Natural killer cell treated with Interleukin-12 subunit alpha and Interleukin-12 subunit beta and Interleukin-15 and Interleukin-18, amount 100 ng/mL, for 72 hours (primary cell): ENCODE measurements at regions not wholly inside any gene's neighbourhood (a gene's known extent, or its start where the extent isn't known, plus 50 kb on each side); places are given as distances from the start of the nearest gene placed in this dataset.
A peak's percentile ranks its signal among the peaks of the same experiment; 100 is the strongest.
"Not testable (repeated sequence)": the region's sequence is repeated elsewhere in the genome, so short reads cannot be mapped to it uniquely, and the experiment has no call there.

ENCODE experiments used
- ATAC-seq, 2 donors: fragments of 150-1000 bp; cut with Tn5 transposase in 1 of 2; sonication (Bioruptor Pico), chemical (Tn5 transposase) in 1 of 2; 2 replicates each; pipeline ENCODE4 v1.10.0; 2021
- DNase-seq: peaks from one replicate; pipeline ENCODE4 v3.0.0; 2022; ENCODE audit warnings: low spot score
- H3K27ac Mint-ChIP-seq, 2 donors: 1 replicate in 1 of 2; 2 replicates in 1 of 2; pipeline ENCODE4 v1.8.0; 2022; ENCODE audit warnings: mixed read lengths in 2 of 2, mild to moderate bottlenecking in 1 of 2, moderate library complexity in 1 of 2
- H3K27me3 Mint-ChIP-seq, 2 donors: 1 replicate in 1 of 2; 2 replicates in 1 of 2; pipeline ENCODE4 v1.8.0; 2022; ENCODE audit warnings: mixed read lengths in 2 of 2
- H3K36me3 Mint-ChIP-seq: one replicate; pipeline ENCODE4 v1.8.0; 2022; ENCODE audit warnings: mixed read lengths
- H3K4me1 Mint-ChIP-seq, 2 donors: 1 replicate in 1 of 2; 2 replicates in 1 of 2; pipeline ENCODE4 v1.8.0; 2022; ENCODE audit warnings: low read depth in 2 of 2, mixed read lengths in 2 of 2, mild to moderate bottlenecking in 1 of 2
- H3K4me3 Mint-ChIP-seq: one replicate; pipeline ENCODE4 v1.8.0; 2022; ENCODE audit warnings: mixed read lengths
- H3K9me3 Mint-ChIP-seq: 2 replicates; pipeline ENCODE4 v1.8.0; 2022; ENCODE audit warnings: mixed read lengths

- H3K4me3 Mint-ChIP-seq = no peak overlapping the region
- H3K9me3 Mint-ChIP-seq = peaks cover 2% of the 10 kb centered on the region
- DNase-seq (no peak), ATAC-seq (no peak)
- no peaks in the 10 kb centered on the region for H3K4me1 Mint-ChIP-seq
- no peak overlapping the region for H3K27ac Mint-ChIP-seq
- H3K36me3 Mint-ChIP-seq = no peaks in the 10 kb centered on the region
- peaks cover 2 to 14% of the 10 kb centered on the region in 2 donors for H3K27me3 Mint-ChIP-seq
Measured at GRCh38 chr18:11500153-11501122, 109.0 kb upstream of the SLC35G4 start.

DNA sequence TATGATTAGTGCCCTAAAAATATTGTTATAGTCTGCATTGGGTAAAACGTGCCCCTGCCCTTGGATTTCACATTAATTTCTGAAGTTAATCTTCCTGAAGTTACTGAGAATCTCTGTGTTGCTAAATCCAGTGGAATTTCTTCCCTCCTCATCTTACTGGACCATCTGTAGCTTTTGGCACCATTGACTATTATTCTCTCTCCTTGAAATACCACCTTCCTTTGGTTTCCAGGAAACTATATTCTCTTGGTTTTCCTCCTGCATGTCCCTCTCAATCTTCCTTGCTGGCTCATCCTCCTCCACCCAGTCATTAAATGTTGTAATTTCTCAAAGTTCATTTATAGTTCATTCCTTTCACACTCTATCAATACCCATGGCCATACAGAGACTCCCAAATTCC, 110.6 kb upstream of the SLC35G4 start:
- H3K9me3 Mint-ChIP-seq = peaks cover 2% of the 10 kb centered on the region
- no peaks in the 10 kb centered on the region for H3K36me3 Mint-ChIP-seq
- no peak overlapping the region for H3K4me3 Mint-ChIP-seq
- H3K4me1 Mint-ChIP-seq = no peaks in the 10 kb centered on the region
- ATAC-seq (no peak), DNase-seq (no peak)
- peaks cover 0 to 8% of the 10 kb centered on the region in 2 donors for H3K27me3 Mint-ChIP-seq
- no peak overlapping the region for H3K27ac Mint-ChIP-seq

GRCh38 chr18:11497585-11497984, 111.8 kb upstream of the SLC35G4 start:
- ATAC-seq (no peak), DNase-seq (no peak)
- H3K27ac Mint-ChIP-seq = no peak overlapping the region
- H3K4me3 Mint-ChIP-seq = no peak overlapping the region
- H3K36me3 Mint-ChIP-seq = no peaks in the 10 kb centered on the region
- H3K4me1 Mint-ChIP-seq = no peaks in the 10 kb centered on the region
- peaks cover 2% of the 10 kb centered on the region for H3K9me3 Mint-ChIP-seq
- peaks cover 0 to 8% of the 10 kb centered on the region in 2 donors for H3K27me3 Mint-ChIP-seq

DNA sequence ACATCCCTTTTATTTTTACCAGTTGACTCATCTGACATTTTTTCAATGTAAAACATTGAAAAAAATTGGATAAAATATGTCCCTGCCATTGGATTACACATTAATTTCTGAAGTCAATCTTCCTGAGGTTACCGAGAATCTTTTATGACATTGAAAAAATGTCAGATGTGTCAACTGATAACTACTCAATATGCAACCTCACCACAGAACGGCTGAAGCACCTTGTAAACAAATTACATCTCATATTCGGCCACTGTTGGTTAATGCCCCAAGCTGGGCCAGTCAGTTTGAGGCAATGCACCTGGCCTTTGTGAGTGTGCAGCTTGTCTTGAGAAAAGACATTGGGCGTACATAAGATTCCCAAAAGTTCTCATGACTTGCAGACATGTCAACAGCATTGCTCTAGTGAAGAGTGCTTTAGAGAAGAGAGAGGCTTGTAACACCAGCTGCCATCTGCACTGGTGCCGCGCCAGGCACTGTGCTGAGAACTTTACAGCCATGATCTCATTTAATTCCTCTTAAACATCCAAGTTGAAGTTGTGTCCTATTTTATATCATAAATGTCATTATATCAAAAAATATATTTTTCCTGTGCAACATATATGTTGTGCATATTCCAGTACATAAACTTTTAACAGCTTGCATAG, 112.7 kb upstream of the SLC35G4 start:
- no peak overlapping the region for H3K27ac Mint-ChIP-seq
- H3K27me3 Mint-ChIP-seq = peaks cover 0 to 8% of the 10 kb centered on the region in 2 donors
- DNase-seq (no peak), ATAC-seq (no peak)
- no peaks in the 10 kb centered on the region for H3K36me3 Mint-ChIP-seq
- H3K4me3 Mint-ChIP-seq = no peak overlapping the region
- H3K4me1 Mint-ChIP-seq = no peaks in the 10 kb centered on the region
- H3K9me3 Mint-ChIP-seq = peaks cover 2% of the 10 kb centered on the region

DNA sequence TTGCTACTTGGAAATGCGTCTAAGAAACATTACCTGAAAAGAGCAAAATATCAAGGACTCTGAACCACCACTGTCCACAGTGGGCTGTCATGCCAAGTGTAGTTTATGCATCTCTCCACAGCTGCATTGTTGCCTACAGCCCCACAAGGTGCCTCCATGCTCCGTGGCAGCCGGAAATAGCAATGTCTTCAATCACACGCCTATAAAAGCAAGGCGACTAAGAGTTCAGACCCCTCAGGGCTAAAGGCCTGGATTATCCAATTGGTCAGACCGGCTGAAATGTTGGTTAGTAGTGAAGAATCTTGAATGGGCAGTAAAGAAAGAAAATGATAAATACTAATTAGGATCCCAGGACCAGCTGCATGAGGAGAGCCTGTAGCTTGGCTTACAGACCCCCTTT, 114.0 kb upstream of the SLC35G4 start:
- ATAC-seq = no peak
- no peaks in the 10 kb centered on the region for H3K36me3 Mint-ChIP-seq
- H3K4me1 Mint-ChIP-seq = no peaks in the 10 kb centered on the region
- peaks cover 2% of the 10 kb centered on the region for H3K9me3 Mint-ChIP-seq
- H3K4me3 Mint-ChIP-seq = no peak overlapping the region
- no peak for DNase-seq
- no peak overlapping the region for H3K27ac Mint-ChIP-seq
- peaks cover 0 to 8% of the 10 kb centered on the region in 2 donors for H3K27me3 Mint-ChIP-seq

DNA sequence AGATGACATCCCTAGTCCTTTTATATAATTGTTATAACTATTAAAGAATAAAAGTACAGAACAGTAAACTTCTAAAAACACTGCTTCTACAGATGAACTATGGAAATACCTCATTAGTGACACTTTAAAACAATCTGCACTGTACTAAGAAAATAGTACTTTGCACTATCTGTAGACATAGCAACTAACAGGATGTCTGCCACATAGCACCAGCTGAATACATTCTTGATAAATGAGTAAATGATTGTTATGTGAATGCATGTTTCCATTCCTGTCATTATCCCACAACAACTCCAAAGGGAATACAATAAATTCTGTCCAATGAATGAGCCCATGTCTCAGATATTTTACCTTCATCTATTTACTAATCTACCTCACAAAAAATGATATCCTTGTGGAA, 115.3 kb upstream of the SLC35G4 start:
- Mint-ChIP-seq H3K9me3 (peaks cover 2% of the 10 kb centered on the region), H3K27me3 (peaks cover 0 to 4% of the 10 kb centered on the region in 2 donors), H3K4me3 (no peak overlapping the region), H3K27ac (no peak overlapping the region), H3K36me3 (no peaks in the 10 kb centered on the region), H3K4me1 (no peaks in the 10 kb centered on the region)
- DNase-seq (no peak), ATAC-seq (no peak)

DNA sequence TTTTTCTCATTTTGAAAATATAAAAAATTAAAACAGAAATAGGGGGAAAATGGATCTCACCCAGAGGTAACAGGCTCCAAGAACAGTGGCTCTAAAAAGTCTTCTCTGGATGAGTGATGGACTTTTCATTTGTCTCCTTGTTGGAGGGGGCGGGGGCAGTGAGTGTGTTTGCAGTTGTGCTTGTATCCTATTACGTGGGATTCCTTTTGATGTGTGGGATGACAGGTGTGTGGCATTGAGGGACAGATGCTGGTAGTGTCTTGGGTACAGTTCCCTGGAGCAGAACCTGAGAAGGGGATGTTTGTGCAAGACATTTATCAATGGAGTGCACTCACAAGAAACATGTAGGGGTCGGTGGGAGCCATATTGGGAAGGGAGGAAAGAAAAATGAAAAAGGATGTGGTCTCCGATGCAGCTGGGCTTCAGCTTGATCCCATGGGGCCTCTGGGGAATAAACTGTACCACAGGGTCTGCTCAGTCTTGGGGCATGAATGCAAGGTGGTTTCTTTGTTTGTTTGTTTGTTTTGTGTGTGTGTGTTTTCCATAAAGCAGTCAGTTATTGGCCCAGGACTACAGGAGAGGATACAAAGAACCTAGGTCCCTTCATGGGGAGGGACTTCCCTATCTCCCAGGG, 120.0 kb upstream of the SLC35G4 start:
- H3K9me3 Mint-ChIP-seq = no peaks in the 10 kb centered on the region
- no peak overlapping the region for H3K27ac Mint-ChIP-seq
- DNase-seq = no peak
- no peaks in the 10 kb centered on the region for H3K4me1 Mint-ChIP-seq
- no peak overlapping the region for H3K4me3 Mint-ChIP-seq
- no peaks in the 10 kb centered on the region for H3K36me3 Mint-ChIP-seq
- H3K27me3 Mint-ChIP-seq = no peaks in the 10 kb centered on the region
- ATAC-seq = no peak

- H3K9me3 Mint-ChIP-seq = peaks cover 5% of the 10 kb centered on the region
- H3K4me3 Mint-ChIP-seq = no peak overlapping the region
- ATAC-seq (no peak), DNase-seq (no peak)
- H3K36me3 Mint-ChIP-seq = no peaks in the 10 kb centered on the region
- no peaks in the 10 kb centered on the region for H3K27me3 Mint-ChIP-seq
- no peak overlapping the region for H3K27ac Mint-ChIP-seq
- no peaks in the 10 kb centered on the region for H3K4me1 Mint-ChIP-seq
Measured at GRCh38 chr18:11488175-11488574, 121.2 kb upstream of the SLC35G4 start.

DNA sequence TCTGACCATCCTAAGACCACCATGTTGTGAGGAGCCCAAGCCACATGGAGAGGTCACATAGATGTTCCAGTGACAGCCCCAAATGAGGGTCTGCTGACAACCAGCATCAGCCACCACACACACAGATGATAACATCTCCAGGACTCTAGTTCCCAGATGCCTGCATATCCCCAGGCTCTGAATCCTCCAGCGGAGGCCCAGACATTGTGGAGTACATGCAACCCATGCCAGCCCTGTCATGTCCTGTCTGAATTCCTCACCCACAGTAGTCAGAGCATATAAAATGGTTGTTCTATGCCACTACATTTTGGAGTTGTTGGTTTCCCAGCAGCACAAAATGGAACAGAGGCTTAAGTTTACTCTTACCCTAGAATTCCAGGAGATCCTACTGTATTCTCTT, 122.0 kb upstream of the SLC35G4 start:
- peaks cover 5% of the 10 kb centered on the region for H3K9me3 Mint-ChIP-seq
- H3K36me3 Mint-ChIP-seq = no peaks in the 10 kb centered on the region
- ATAC-seq = peak in 1 of 2 donors; percentile 38
- DNase-seq = no peak
- H3K4me1 Mint-ChIP-seq = no peaks in the 10 kb centered on the region
- no peak overlapping the region for H3K27ac Mint-ChIP-seq
- H3K4me3 Mint-ChIP-seq = no peak overlapping the region
- no peaks in the 10 kb centered on the region for H3K27me3 Mint-ChIP-seq

- H3K27ac Mint-ChIP-seq = no peak overlapping the region
- peaks cover 7% of the 10 kb centered on the region for H3K9me3 Mint-ChIP-seq
- no peak for DNase-seq
- no peak overlapping the region for H3K4me3 Mint-ChIP-seq
- no peak for ATAC-seq
- H3K27me3 Mint-ChIP-seq = no peaks in the 10 kb centered on the region
- H3K4me1 Mint-ChIP-seq = no peaks in the 10 kb centered on the region
- no peaks in the 10 kb centered on the region for H3K36me3 Mint-ChIP-seq
Measured at GRCh38 chr18:11482271-11482670, 127.1 kb upstream of the SLC35G4 start.

DNA sequence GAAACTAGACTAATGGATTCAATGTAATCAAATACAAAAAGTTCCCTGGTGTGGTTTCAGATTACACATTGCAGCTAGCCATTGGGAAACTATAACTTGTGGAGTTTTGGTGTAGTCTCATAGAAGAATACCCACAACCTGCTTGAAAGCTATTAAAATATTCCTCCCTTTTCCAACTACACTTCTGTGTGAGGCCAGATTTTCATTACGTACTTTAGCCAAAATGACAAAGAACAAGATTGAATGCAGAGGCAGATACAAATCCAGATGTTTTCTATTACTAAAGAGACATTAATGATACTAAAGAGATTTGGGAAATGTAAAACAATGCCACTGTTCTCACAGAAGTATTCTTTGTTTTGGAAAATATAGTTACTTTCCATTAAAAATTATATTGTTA, 128.7 kb upstream of the SLC35G4 start:
- Mint-ChIP-seq H3K9me3 (peaks cover 15% of the 10 kb centered on the region), H3K4me3 (no peak overlapping the region), H3K36me3 (no peaks in the 10 kb centered on the region), H3K27ac (no peak overlapping the region), H3K27me3 (no peaks in the 10 kb centered on the region), H3K4me1 (no peaks in the 10 kb centered on the region)
- DNase-seq = no peak
- no peak for ATAC-seq

- not testable (repeated sequence) for H3K27me3 Mint-ChIP-seq, H3K4me1 Mint-ChIP-seq, H3K36me3 Mint-ChIP-seq, H3K27ac Mint-ChIP-seq, H3K4me3 Mint-ChIP-seq, DNase-seq, ATAC-seq
- peaks cover 17% of the 10 kb centered on the region for H3K9me3 Mint-ChIP-seq
Measured at GRCh38 chr18:11479031-11479430, 130.4 kb upstream of the SLC35G4 start.

GRCh38 chr18:11470941-11471340, 138.5 kb upstream of the SLC35G4 start:
- ATAC-seq = no peak

GRCh38 chr18:11468617-11469016, 140.8 kb upstream of the SLC35G4 start:
- Mint-ChIP-seq H3K9me3 (no peaks in the 10 kb centered on the region), H3K4me3 (no peak overlapping the region), H3K27me3 (peaks cover 0 to 3% of the 10 kb centered on the region in 2 donors), H3K36me3 (no peaks in the 10 kb centered on the region), H3K27ac (no peak overlapping the region), H3K4me1 (no peaks in the 10 kb centered on the region)
- DNase-seq = no peak
- ATAC-seq = no peak

More at GRCh38 chr18:11470941-11471340, 138.5 kb upstream of the SLC35G4 start:
- Mint-ChIP-seq H3K9me3 (peaks cover 3% of the 10 kb centered on the region), H3K27ac (no peak overlapping the region), H3K4me1 (no peaks in the 10 kb centered on the region), H3K27me3 (no peaks in the 10 kb centered on the region), H3K4me3 (no peak overlapping the region), H3K36me3 (no peaks in the 10 kb centered on the region)
- DNase-seq = no peak
